Liver (tissue), 8 donors: ENCODE measurements at regions not wholly inside any gene's neighbourhood (a gene's known extent, or its start where the extent isn't known, plus 50 kb on each side); places are given as distances from the start of the nearest gene placed in this dataset.

Experiments used
- DNase-seq: peaks from one replicate; pipeline ENCODE4 v3.0.0-alpha.2; 2017; ENCODE audit warnings: low spot score
- H3K27ac ChIP-seq, 2 donors: one replicate each; pipeline ENCODE4 v1.7.0; 2013; ENCODE audit warnings: inconsistent platforms in 2 of 2, low read length in 2 of 2, control low read depth in 1 of 2, low read depth in 1 of 2, mild to moderate bottlenecking in 1 of 2
- H3K27me3 ChIP-seq, 4 donors: one replicate each; pipeline versions ENCODE4 v1.6.1 to v1.7.0; 2013; ENCODE audit warnings: low read length in 3 of 4, inconsistent platforms in 1 of 4, mild to moderate bottlenecking in 1 of 4, moderate library complexity in 1 of 4; ENCODE audit not compliant: control insufficient read depth in 4 of 4, insufficient read depth in 4 of 4
- H3K36me3 ChIP-seq, 4 donors: one replicate each; pipeline versions ENCODE4 v1.6.1 to v1.7.0; 2013; ENCODE audit warnings: low read length in 3 of 4, mild to moderate bottlenecking in 3 of 4, low read depth in 1 of 4, moderate library complexity in 1 of 4; ENCODE audit not compliant: control insufficient read depth in 4 of 4, insufficient read depth in 3 of 4
- H3K4me1 ChIP-seq, 4 donors: one replicate each; pipeline versions ENCODE4 v1.6.1 to v1.7.0; 2013; ENCODE audit warnings: low read length in 3 of 4, mild to moderate bottlenecking in 3 of 4, moderate library complexity in 1 of 4; ENCODE audit not compliant: control insufficient read depth in 4 of 4, insufficient read depth in 4 of 4
- H3K4me3 ChIP-seq, 3 donors: one replicate each; pipeline versions ENCODE4 v1.6.1 to v1.7.0; 2013; ENCODE audit warnings: low read length in 3 of 3, control low read depth in 1 of 3, low read depth in 1 of 3, mild to moderate bottlenecking in 1 of 3
- H3K9ac ChIP-seq, 2 donors: one replicate each; pipeline ENCODE4 v1.7.0; 2013; ENCODE audit warnings: low read length in 2 of 2, mild to moderate bottlenecking in 2 of 2, moderate library complexity in 2 of 2, control low read depth in 1 of 2, low read depth in 1 of 2
- H3K9me3 ChIP-seq, 4 donors: one replicate each; pipeline versions ENCODE4 v1.6.1 to v1.7.0; 2013; ENCODE audit warnings: low read length in 3 of 4; ENCODE audit not compliant: control insufficient read depth in 4 of 4
- ATF3 ChIP-seq: IDR thresholded peaks from 2 replicates; pipeline ENCODE4 v1.6.1; 2016; ENCODE audit warnings: antibody characterized with exemption
- CTCF ChIP-seq: fragments of 150-350 bp; IDR thresholded peaks from 2 replicates; pipeline ENCODE4 v1.5.1; 2017; ENCODE audit warnings: improper control_type of control experiment, low read depth, low read length; ENCODE audit not compliant: missing input control
- EGR1 ChIP-seq, 2 donors: IDR thresholded peaks; 2 replicates each; pipeline ENCODE4 v1.6.1; 2016 to 2018; ENCODE audit warnings: antibody characterized with exemption in 2 of 2, low read depth in 2 of 2
- FOXA1 ChIP-seq: IDR thresholded peaks from 2 replicates; pipeline ENCODE4 v1.6.1; 2016; ENCODE audit warnings: antibody characterized with exemption
- FOXA2 ChIP-seq: IDR thresholded peaks from 2 replicates; pipeline ENCODE4 v1.6.1; 2016; ENCODE audit warnings: antibody characterized with exemption
- GABPA ChIP-seq, 2 donors: IDR thresholded peaks in 1 of 2; conservative IDR thresholded peaks in 1 of 2; 2 replicates each; pipeline ENCODE4 v1.6.1; 2016; ENCODE audit warnings: antibody characterized with exemption in 2 of 2, mild to moderate bottlenecking in 1 of 2, moderate library complexity in 1 of 2
- HNF4A ChIP-seq, 2 donors: conservative IDR thresholded peaks; 2 replicates each; pipeline ENCODE4 v1.6.1; 2016; ENCODE audit warnings: antibody characterized with exemption in 2 of 2, mild to moderate bottlenecking in 2 of 2
- HNF4G ChIP-seq: IDR thresholded peaks from 2 replicates; pipeline ENCODE4 v1.6.1; 2016; ENCODE audit warnings: antibody characterized with exemption
- JUND ChIP-seq, 2 donors: IDR thresholded peaks; 2 replicates each; pipeline ENCODE4 v1.6.1; 2016; ENCODE audit warnings: antibody characterized with exemption in 2 of 2
- MAX ChIP-seq: IDR thresholded peaks from 2 replicates; pipeline ENCODE4 v1.6.1; 2016; ENCODE audit warnings: antibody characterized with exemption
- NR2F2 ChIP-seq: IDR thresholded peaks from 2 replicates; pipeline ENCODE4 v1.6.1; 2016; ENCODE audit warnings: antibody characterized with exemption
- RAD21 ChIP-seq, 2 donors: IDR thresholded peaks; 2 replicates each; pipeline ENCODE4 v1.6.1; 2016; ENCODE audit warnings: antibody characterized with exemption in 2 of 2, mild to moderate bottlenecking in 2 of 2
- REST ChIP-seq: IDR thresholded peaks from 2 replicates; pipeline ENCODE4 v1.6.1; 2016; ENCODE audit warnings: antibody characterized with exemption, mild to moderate bottlenecking
- SP1 ChIP-seq: IDR thresholded peaks from 2 replicates; pipeline ENCODE4 v1.6.1; 2018; ENCODE audit warnings: antibody characterized with exemption, mild to moderate bottlenecking
- TAF1 ChIP-seq: conservative IDR thresholded peaks from 2 replicates; pipeline ENCODE4 v1.6.1; 2016; ENCODE audit warnings: antibody characterized with exemption, mild to moderate bottlenecking
- ZBTB33 ChIP-seq: IDR thresholded peaks from 2 replicates; pipeline ENCODE4 v1.6.1; 2016; ENCODE audit warnings: antibody characterized with exemption
- WGBS: extraction: QIAGEN DNeasy Blood & Tissue Kit; methylation state at CpG from one replicate; pipeline ENCODE4 v1.1.7; 2013; 5-methylcytosine and 5-hydroxymethylcytosine counted together
- donor health status: healthy.
- donor health status: healthy.
- donor health status: healthy.
- donor health status: healthy.
- donor health status: healthy.

GRCh38 chr14:99079061-99079727 is 192.8 kb downstream of the BCL11B start:
- Histone ChIP-seq H3K4me3 (no peak overlapping the region), H3K27me3 (peaks cover 0 to 5% (median 0%) of the 10 kb centered on the region in 4 donors), H3K36me3 (no peaks in the 10 kb centered on the region), H3K4me1 (no peaks in the 10 kb centered on the region), H3K9ac (no peak overlapping the region), H3K27ac (no peak overlapping the region), H3K9me3 (peaks cover 2 to 7% (median 3%) of the 10 kb centered on the region in 4 donors)
- DNase-seq = no peak
- TF ChIP-seq MAX (no peak), GABPA (IDR thresholded peaks at IDR 0.05 in 1 of 2, conservative IDR thresholded peaks at IDR 0.05 in 1 of 2) (no peak), JUND (IDR thresholded peaks at IDR 0.05) (no peak), ATF3 (no peak), CTCF (no peak), REST (no peak), TAF1 (no peak), FOXA1 (no peak), HNF4A (conservative IDR thresholded peaks at IDR 0.05) (no peak), RAD21 (IDR thresholded peaks at IDR 0.05) (no peak), SP1 (no peak), FOXA2 (no peak), NR2F2 (no peak), EGR1 (IDR thresholded peaks at IDR 0.05; ENCODE audit: low read depth in 2 of 2) (no peak), ZBTB33 (no peak), HNF4G (no peak)
- WGBS = 83% methylated on average over 9 of the region's 9 CpGs
